C4-2B (cell line): ENCODE measurements at regions not wholly inside any gene's neighbourhood (a gene's known extent, or its start where the extent isn't known, plus 50 kb on each side); places are given as distances from the start of the nearest gene placed in this dataset.

Source experiments
- H3K27ac ChIP-seq: fragments of 450-650 bp; 2 replicates; pipeline ENCODE4 v1.5.1; 2017
- CTCF ChIP-seq: fragments of 450-650 bp; conservative IDR thresholded peaks from 2 replicates; pipeline ENCODE4 v1.5.1; 2017; ENCODE audit warnings: mild to moderate bottlenecking
- ZFX ChIP-seq: fragments of 450-650 bp; IDR thresholded peaks from 2 replicates; pipeline ENCODE4 v1.6.1; 2017

- TF ChIP-seq CTCF (no peak), ZFX (no peak)
Observed at GRCh38 chr12:74983917-74984316, 225.7 kb downstream of the KCNC2 start.

GRCh38 chr12:74984631-74985030 is 225.0 kb downstream of the KCNC2 start:
- TF ChIP-seq CTCF, result no peak
- no peak for TF ChIP-seq ZFX
- peak overlapping the region; percentile 6; the same call in 1 of the 2 replicates for H3K27ac ChIP-seq

More at GRCh38 chr12:74983917-74984316, 225.7 kb downstream of the KCNC2 start:
- H3K27ac ChIP-seq, result no peak overlapping the region

- peak overlapping the region; percentile 6; the same call in 1 of the 2 replicates for H3K27ac ChIP-seq
- no peak for TF ChIP-seq ZFX
- TF ChIP-seq CTCF, result no peak
Observed at GRCh38 chr12:74985293-74985985, 224.2 kb downstream of the KCNC2 start.

- TF ChIP-seq CTCF (no peak), ZFX (no peak)
Observed at GRCh38 chr12:74985986-74986319, 223.7 kb downstream of the KCNC2 start.

GRCh38 chr12:74988156-74988555 is 221.5 kb downstream of the KCNC2 start:
- no peak for TF ChIP-seq CTCF
- no peak for TF ChIP-seq ZFX
- H3K27ac ChIP-seq, result no peak overlapping the region

More at GRCh38 chr12:74985986-74986319, 223.7 kb downstream of the KCNC2 start:
- peak overlapping the region; percentile 6; the same call in 1 of the 2 replicates for H3K27ac ChIP-seq
